ENCODE measurements at regions not wholly inside any gene's neighbourhood (a gene's known extent, or its start where the extent isn't known, plus 50 kb on each side); places are given as distances from the start of the nearest gene placed in this dataset.

- H3K27me3 ChIP-seq = no peaks in the 10 kb centered on the region
Observed at GRCh38 chr1:229107972-229108371, 162.9 kb upstream of the RAB4A start.

GRCh38 chr1:229108598-229109201 is 162.2 kb upstream of the RAB4A start:
- DNase-seq = no peak
- Histone ChIP-seq H3K9me3 (no peaks in the 10 kb centered on the region), H3K36me3 (no peaks in the 10 kb centered on the region), H3K4me1 (no peaks in the 10 kb centered on the region), H3K4me3 (ENCODE audit: low read depth, low read length) (no peak overlapping the region), H3K27me3 (no peaks in the 10 kb centered on the region)
- no peak for TF ChIP-seq CTCF (IDR thresholded peaks at IDR 0.05; ENCODE audit: low read depth, low read length)

More at GRCh38 chr1:229107972-229108371, 162.9 kb upstream of the RAB4A start:
- Histone ChIP-seq H3K9me3 (no peaks in the 10 kb centered on the region), H3K4me3 (ENCODE audit: low read depth, low read length) (no peak overlapping the region), H3K4me1 (no peaks in the 10 kb centered on the region), H3K36me3 (no peaks in the 10 kb centered on the region)
- TF ChIP-seq CTCF (IDR thresholded peaks at IDR 0.05; ENCODE audit: low read depth, low read length) = no peak
- DNase-seq = no peak

- H3K9me3 ChIP-seq = no peaks in the 10 kb centered on the region
- no peaks in the 10 kb centered on the region for H3K27me3 ChIP-seq
- H3K4me3 ChIP-seq (ENCODE audit: low read depth, low read length) = no peak overlapping the region
- H3K4me1 ChIP-seq = no peaks in the 10 kb centered on the region; the same call in 1 of the 2 replicates
- no peak for TF ChIP-seq CTCF (IDR thresholded peaks at IDR 0.05; ENCODE audit: low read depth, low read length)
- H3K36me3 ChIP-seq = no peaks in the 10 kb centered on the region
- DNase-seq = no peak
Observed at GRCh38 chr1:229109320-229109761, 161.6 kb upstream of the RAB4A start.

GRCh38 chr1:229110986-229111385 is 159.9 kb upstream of the RAB4A start:
- H3K36me3 ChIP-seq = no peaks in the 10 kb centered on the region
- peaks cover 2% of the 10 kb centered on the region; the same call in 1 of the 2 replicates for H3K4me1 ChIP-seq
- DNase-seq = no peak
- H3K27me3 ChIP-seq = no peaks in the 10 kb centered on the region
- no peak overlapping the region for H3K4me3 ChIP-seq (ENCODE audit: low read depth, low read length)
- TF ChIP-seq CTCF (IDR thresholded peaks at IDR 0.05; ENCODE audit: low read depth, low read length) = no peak
- no peaks in the 10 kb centered on the region for H3K9me3 ChIP-seq

GRCh38 chr1:229111703-229112319 is 159.1 kb upstream of the RAB4A start:
- H3K9me3 ChIP-seq = no peaks in the 10 kb centered on the region
- TF ChIP-seq CTCF (IDR thresholded peaks at IDR 0.05; ENCODE audit: low read depth, low read length) = no peak
- no peaks in the 10 kb centered on the region for H3K36me3 ChIP-seq
- no peak overlapping the region for H3K4me3 ChIP-seq (ENCODE audit: low read depth, low read length)
- no peaks in the 10 kb centered on the region for H3K27me3 ChIP-seq
- no peak for DNase-seq
- peaks cover 2% of the 10 kb centered on the region; the same call in 1 of the 2 replicates for H3K4me1 ChIP-seq

Measured in BE2C (cell line).